WTC11 (cell line): ENCODE measurements at regions not wholly inside any gene's neighbourhood (a gene's known extent, or its start where the extent isn't known, plus 50 kb on each side); places are given as distances from the start of the nearest gene placed in this dataset.

ENCODE experiments used
- ATF2 ChIP-seq: sonication (generic); formaldehyde crosslinking; IDR thresholded peaks from 2 replicates; pipeline ENCODE4 v1.8.1; 2022; ENCODE audit warnings: low read depth, missing genetic modification reagents, borderline replicate concordance
- ATF6 ChIP-seq: sonication (generic); formaldehyde crosslinking; IDR thresholded peaks from 2 replicates; pipeline ENCODE4 v1.8.1; 2023; ENCODE audit warnings: mild to moderate bottlenecking, missing genetic modification reagents
- FOXK1 ChIP-seq: sonication (generic); formaldehyde crosslinking; IDR thresholded peaks from 2 replicates; pipeline ENCODE4 v1.8.0; 2022; ENCODE audit warnings: mild to moderate bottlenecking, moderate library complexity, missing genetic modification reagents
- MAX ChIP-seq: sonication (generic); formaldehyde crosslinking; IDR thresholded peaks from 2 replicates; pipeline ENCODE4 v1.8.0; 2022; ENCODE audit warnings: mild to moderate bottlenecking, missing genetic modification reagents
- MYBL2 ChIP-seq: sonication (generic); formaldehyde crosslinking; IDR thresholded peaks from 2 replicates; pipeline ENCODE4 v1.8.1; 2023; ENCODE audit warnings: mild to moderate bottlenecking, moderate library complexity, missing genetic modification reagents
- NR1H2 ChIP-seq: sonication (generic); formaldehyde crosslinking; IDR thresholded peaks from 2 replicates; pipeline ENCODE4 v1.9.0; 2021; ENCODE audit warnings: mild to moderate bottlenecking, moderate library complexity, missing genetic modification reagents
- RELA ChIP-seq: sonication (generic); formaldehyde crosslinking; IDR thresholded peaks from 2 replicates; pipeline ENCODE4 v1.8.1; 2022; ENCODE audit warnings: missing genetic modification reagents, mild to moderate bottlenecking, borderline replicate concordance
- SMAD3 ChIP-seq: sonication (generic); formaldehyde crosslinking; IDR thresholded peaks from 2 replicates; pipeline ENCODE4 v1.8.0; 2022; ENCODE audit warnings: missing genetic modification reagents, mild to moderate bottlenecking, borderline replicate concordance
- SP1 ChIP-seq: sonication (generic); formaldehyde crosslinking; conservative IDR thresholded peaks from 2 replicates; pipeline ENCODE4 v1.8.1; 2022; ENCODE audit warnings: missing genetic modification reagents
- ZNF121 ChIP-seq: sonication (generic); formaldehyde crosslinking; IDR thresholded peaks from 2 replicates; pipeline ENCODE4 v1.8.0; 2023; ENCODE audit warnings: missing genetic modification reagents
- ZNF263 ChIP-seq: sonication (generic); formaldehyde crosslinking; IDR thresholded peaks from 2 replicates; pipeline ENCODE4 v1.8.1; 2022; ENCODE audit warnings: low read depth, mild to moderate bottlenecking, moderate library complexity, missing genetic modification reagents
- TF ChIP-seq, protein P1 (sequence below): fragments of 200-600 bp; IDR thresholded peaks from 2 replicates; pipeline ENCODE4 v1.8.0; 2022; ENCODE audit warnings: antibody characterized with exemption
- TF ChIP-seq, protein P2 (sequence below): sonication (generic); formaldehyde crosslinking; IDR thresholded peaks from 2 replicates; pipeline ENCODE4 v1.8.1; 2022; ENCODE audit warnings: low read depth, mild to moderate bottlenecking, moderate library complexity, missing genetic modification reagents, borderline replicate concordance

DNA sequence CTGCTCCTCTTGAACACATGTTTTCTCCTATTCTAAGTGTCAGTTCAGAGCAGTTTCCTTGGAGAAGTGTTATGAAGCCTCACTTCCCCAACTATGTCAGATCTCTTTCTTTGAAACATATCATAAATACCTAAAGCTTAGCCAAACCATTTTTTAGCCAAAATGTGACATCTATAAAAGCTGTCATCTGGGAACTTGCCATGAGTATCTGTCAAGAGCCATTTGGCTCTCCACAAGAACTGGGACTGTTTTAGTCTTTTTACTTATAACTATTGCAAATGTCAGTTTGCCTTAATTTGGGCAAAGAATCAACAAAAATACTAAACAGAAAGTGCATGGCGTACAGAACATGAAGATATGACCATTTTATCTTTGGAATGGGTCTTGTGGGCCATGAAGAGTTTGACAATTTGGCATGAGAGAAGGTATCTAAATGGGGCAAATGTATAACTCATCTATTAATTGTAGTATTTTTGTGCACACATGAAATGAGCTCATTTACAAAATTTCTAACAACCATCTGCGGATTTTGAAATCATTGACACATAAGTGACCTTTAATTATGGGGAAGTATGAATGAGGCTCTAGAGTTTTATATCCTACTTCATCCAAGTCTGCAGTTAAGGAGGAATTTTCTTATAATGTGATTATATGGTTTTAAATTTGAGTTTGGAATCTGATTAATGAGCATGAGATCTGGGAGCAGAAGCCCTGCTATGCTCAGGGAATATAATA lies 129.1 kb upstream of the PACRGL start:
- TF ChIP-seq, protein P1, sequence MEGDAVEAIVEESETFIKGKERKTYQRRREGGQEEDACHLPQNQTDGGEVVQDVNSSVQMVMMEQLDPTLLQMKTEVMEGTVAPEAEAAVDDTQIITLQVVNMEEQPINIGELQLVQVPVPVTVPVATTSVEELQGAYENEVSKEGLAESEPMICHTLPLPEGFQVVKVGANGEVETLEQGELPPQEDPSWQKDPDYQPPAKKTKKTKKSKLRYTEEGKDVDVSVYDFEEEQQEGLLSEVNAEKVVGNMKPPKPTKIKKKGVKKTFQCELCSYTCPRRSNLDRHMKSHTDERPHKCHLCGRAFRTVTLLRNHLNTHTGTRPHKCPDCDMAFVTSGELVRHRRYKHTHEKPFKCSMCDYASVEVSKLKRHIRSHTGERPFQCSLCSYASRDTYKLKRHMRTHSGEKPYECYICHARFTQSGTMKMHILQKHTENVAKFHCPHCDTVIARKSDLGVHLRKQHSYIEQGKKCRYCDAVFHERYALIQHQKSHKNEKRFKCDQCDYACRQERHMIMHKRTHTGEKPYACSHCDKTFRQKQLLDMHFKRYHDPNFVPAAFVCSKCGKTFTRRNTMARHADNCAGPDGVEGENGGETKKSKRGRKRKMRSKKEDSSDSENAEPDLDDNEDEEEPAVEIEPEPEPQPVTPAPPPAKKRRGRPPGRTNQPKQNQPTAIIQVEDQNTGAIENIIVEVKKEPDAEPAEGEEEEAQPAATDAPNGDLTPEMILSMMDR = no peak
- TF ChIP-seq SP1 (CRISPR knock-in tag) (no peak), MYBL2 (no peak), ATF6 (CRISPR knock-in tag) (no peak), NR1H2 (CRISPR knock-in tag) (no peak), ZNF263 (no peak), FOXK1 (CRISPR knock-in tag) (no peak), ZNF121 (no peak), ATF2 (CRISPR knock-in tag) (no peak), MAX (CRISPR knock-in tag) (no peak), RELA (no peak), SMAD3 (CRISPR knock-in tag) (no peak)
- TF ChIP-seq, protein P2, sequence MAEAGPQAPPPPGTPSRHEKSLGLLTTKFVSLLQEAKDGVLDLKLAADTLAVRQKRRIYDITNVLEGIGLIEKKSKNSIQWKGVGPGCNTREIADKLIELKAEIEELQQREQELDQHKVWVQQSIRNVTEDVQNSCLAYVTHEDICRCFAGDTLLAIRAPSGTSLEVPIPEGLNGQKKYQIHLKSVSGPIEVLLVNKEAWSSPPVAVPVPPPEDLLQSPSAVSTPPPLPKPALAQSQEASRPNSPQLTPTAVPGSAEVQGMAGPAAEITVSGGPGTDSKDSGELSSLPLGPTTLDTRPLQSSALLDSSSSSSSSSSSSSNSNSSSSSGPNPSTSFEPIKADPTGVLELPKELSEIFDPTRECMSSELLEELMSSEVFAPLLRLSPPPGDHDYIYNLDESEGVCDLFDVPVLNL (CRISPR knock-in tag) = no peak
